ENCODE measurements at regions not wholly inside any gene's neighbourhood (a gene's known extent, or its start where the extent isn't known, plus 50 kb on each side); places are given as distances from the start of the nearest gene placed in this dataset.

- TF ChIP-seq CTCF (IDR thresholded peaks at IDR 0.05) (no peak), POLR2A (IDR thresholded peaks at IDR 0.05) (no peak)
Measured at GRCh38 chr9:12163723-12164458, 529.3 kb upstream of the TYRP1 start.
